ENCODE measurements at regions not wholly inside any gene's neighbourhood (a gene's known extent, or its start where the extent isn't known, plus 50 kb on each side); places are given as distances from the start of the nearest gene placed in this dataset.

- ATAC-seq (no peak), DNase-seq (no peak)
- H3K4me1 ChIP-seq = no peaks in the 10 kb centered on the region
- H3K27ac ChIP-seq = no peak overlapping the region
- no peaks in the 10 kb centered on the region for H3K9me3 ChIP-seq
- H3K36me3 ChIP-seq = no peaks in the 10 kb centered on the region
- TF ChIP-seq CTCF (IDR thresholded peaks at IDR 0.05) = no peak
- intact Hi-C loops (cut with DNase I) = no loop called here
- 42 to 63% methylated on average over 4 of the region's 4 CpGs for WGBS, 2 donors
- peaks cover 0 to 4% (median 0%) of the 10 kb centered on the region in 7 donors for H3K27me3 ChIP-seq
- no peak overlapping the region for H3K4me3 ChIP-seq
These were observed 164.8 kb upstream of the ZIC3 start for GRCh38 chrX:137401092-137401491.

- DNase-seq = no peak
- H3K4me3 ChIP-seq = no peak overlapping the region
- no peak for ATAC-seq
- H3K27me3 ChIP-seq = peaks cover 0 to 9% (median 0%) of the 10 kb centered on the region in 7 donors
- WGBS, 2 donors = 82 to 85% methylated on average over 2 of the region's 2 CpGs
- no peaks in the 10 kb centered on the region for H3K4me1 ChIP-seq
- H3K36me3 ChIP-seq = no peaks in the 10 kb centered on the region
- no peak for TF ChIP-seq CTCF (IDR thresholded peaks at IDR 0.05)
- H3K27ac ChIP-seq = no peak overlapping the region
- peaks cover 0 to 5% (median 0%) of the 10 kb centered on the region in 11 donors for H3K9me3 ChIP-seq
- intact Hi-C loops (cut with DNase I) = no loop called here
These were observed 178.3 kb upstream of the ZIC3 start for GRCh38 chrX:137387646-137388045.

GRCh38 chrX:137366018-137366633 is 199.8 kb upstream of the ZIC3 start:
- no peak for TF ChIP-seq CTCF (IDR thresholded peaks at IDR 0.05)
- H3K9me3 ChIP-seq = no peaks in the 10 kb centered on the region
- H3K27ac ChIP-seq = no peak overlapping the region
- H3K4me3 ChIP-seq = no peak overlapping the region
- 64 to 66% methylated on average over 3 of the region's 3 CpGs for WGBS, 2 donors
- no peak for ATAC-seq
- H3K4me1 ChIP-seq = no peaks in the 10 kb centered on the region
- no peak for DNase-seq
- H3K36me3 ChIP-seq = no peaks in the 10 kb centered on the region
- no peaks in the 10 kb centered on the region for H3K27me3 ChIP-seq
- intact Hi-C loops (cut with DNase I) = no loop called here

- H3K36me3 ChIP-seq = no peaks in the 10 kb centered on the region
- no peaks in the 10 kb centered on the region for H3K27me3 ChIP-seq
- TF ChIP-seq CTCF (IDR thresholded peaks at IDR 0.05) = no peak
- no peak overlapping the region for H3K27ac ChIP-seq
- 80 to 82% methylated on average over 1 of the region's 1 CpG for WGBS, 2 donors
- H3K4me1 ChIP-seq = no peaks in the 10 kb centered on the region
- no peak overlapping the region for H3K4me3 ChIP-seq
- no peaks in the 10 kb centered on the region for H3K9me3 ChIP-seq
- DNase-seq = no peak
- intact Hi-C loops (cut with DNase I) = no loop called here
- no peak for ATAC-seq
These were observed 202.4 kb upstream of the ZIC3 start for GRCh38 chrX:137363559-137363958.

Measured in heart right ventricle (tissue), 16 donors.